GM23338 (cell line): ENCODE measurements at regions not wholly inside any gene's neighbourhood (a gene's known extent, or its start where the extent isn't known, plus 50 kb on each side); places are given as distances from the start of the nearest gene placed in this dataset.

Experiments used
- ATAC-seq: fragments of 200-7000 bp; cut with Tn5 transposase; 3 replicates; pipeline ENCODE4 v1.9.1; 2020
- DNase-seq: peaks from one replicate; pipeline ENCODE4 v3.0.0-alpha.2; 2015; ENCODE audit warnings: low spot score
- H2AFZ ChIP-seq: fragments of 200-600 bp; sonication (generic); 2 replicates; pipeline ENCODE4 v1.8.0; 2016; ENCODE audit warnings: antibody characterized with exemption, mild to moderate bottlenecking, moderate library complexity
- H3F3A ChIP-seq: fragments of 200-600 bp; sonication (generic); replicated peaks from 2 replicates; pipeline ENCODE4 v1.8.0; 2017; ENCODE audit warnings: antibody characterized with exemption, mixed run types, low read depth
- H3K27ac ChIP-seq: fragments of 200-600 bp; sonication (generic); 2 replicates; pipeline ENCODE4 v1.6.1; 2016; ENCODE audit warnings: low read depth
- H3K27me3 ChIP-seq: fragments of 200-600 bp; sonication (generic); 2 replicates; pipeline ENCODE4 v1.8.0; 2016; ENCODE audit warnings: mild to moderate bottlenecking, mixed run types, moderate library complexity; ENCODE audit not compliant: insufficient read depth
- H3K36me3 ChIP-seq: fragments of 200-600 bp; sonication (generic); 2 replicates; pipeline ENCODE4 v1.8.0; 2016; ENCODE audit warnings: mild to moderate bottlenecking; ENCODE audit not compliant: insufficient read depth
- H3K4me1 ChIP-seq: fragments of 200-600 bp; sonication (generic); 2 replicates; pipeline ENCODE4 v1.8.0; 2016; ENCODE audit warnings: mild to moderate bottlenecking, moderate library complexity; ENCODE audit not compliant: insufficient read depth
- H3K4me2 ChIP-seq: fragments of 200-600 bp; sonication (generic); 2 replicates; pipeline ENCODE4 v1.7.1; 2017; ENCODE audit warnings: mixed run types
- H3K4me3 ChIP-seq: fragments of 200-600 bp; sonication (generic); 2 replicates; pipeline ENCODE4 v1.6.1; 2016; ENCODE audit warnings: mixed run types
- H3K79me2 ChIP-seq: fragments of 200-600 bp; sonication (generic); replicated peaks from 2 replicates; pipeline ENCODE4 v1.8.0; 2017; ENCODE audit warnings: mild to moderate bottlenecking; ENCODE audit not compliant: insufficient read depth
- H3K9me2 ChIP-seq: fragments of 200-600 bp; sonication (generic); 2 replicates; pipeline ENCODE4 v1.8.0; 2017; ENCODE audit not compliant: insufficient read depth
- H4K20me1 ChIP-seq: fragments of 200-600 bp; sonication (generic); replicated peaks from 2 replicates; pipeline ENCODE4 v1.8.0; 2017; ENCODE audit warnings: mild to moderate bottlenecking; ENCODE audit not compliant: insufficient read depth
- H3K27ac Mint-ChIP-seq: 2 replicates; pipeline ENCODE4 v1.8.0; 2020; ENCODE audit warnings: inconsistent platforms, mild to moderate bottlenecking, moderate library complexity, mixed read lengths
- H3K27me3 Mint-ChIP-seq: 3 replicates; pipeline ENCODE4 v1.8.0; 2022; ENCODE audit warnings: low read depth, mild to moderate bottlenecking, moderate library complexity, mixed read lengths, inconsistent platforms; ENCODE audit not compliant: insufficient read depth, poor library complexity
- H3K36me3 Mint-ChIP-seq: 3 replicates; pipeline ENCODE4 v1.8.0; 2021; ENCODE audit warnings: low read depth, mild to moderate bottlenecking, inconsistent platforms, moderate library complexity, mixed read lengths
- H3K4me1 Mint-ChIP-seq: 3 replicates; pipeline ENCODE4 v1.8.0; 2020; ENCODE audit warnings: mild to moderate bottlenecking, inconsistent platforms, mixed read lengths
- H3K4me3 Mint-ChIP-seq: 3 replicates; pipeline ENCODE4 v1.8.0; 2021; ENCODE audit warnings: moderate library complexity, mild to moderate bottlenecking, inconsistent platforms, mixed read lengths
- H3K9me3 Mint-ChIP-seq: 3 replicates; pipeline ENCODE4 v1.8.0; 2020; ENCODE audit warnings: moderate library complexity, mild to moderate bottlenecking, inconsistent platforms, mixed read lengths
- CTCF ChIP-seq, 2 experiments: fragments of 200-600 bp in 1 of 2; sonication (generic) in 1 of 2; conservative IDR thresholded peaks; 2 replicates each; pipeline versions ENCODE4 v1.5.1 to v1.6.1; 2016 to 2017; ENCODE audit warnings: antibody characterized with exemption in 2 of 2, low read depth in 2 of 2, mild to moderate bottlenecking in 2 of 2, moderate library complexity in 1 of 2
- ETS1 ChIP-seq: IDR thresholded peaks from 2 replicates; pipeline ENCODE4 v1.6.1; 2016; ENCODE audit warnings: antibody characterized with exemption
- EZH2 ChIP-seq: fragments of 200-600 bp; sonication (generic); IDR thresholded peaks from one replicate; pipeline ENCODE4 v1.8.0; 2017; ENCODE audit warnings: antibody characterized with exemption, mild to moderate bottlenecking, low read depth; ENCODE audit not compliant: unreplicated experiment
- EZH2phosphoT487 ChIP-seq: fragments of 200-600 bp; sonication (generic); IDR thresholded peaks from one replicate; pipeline ENCODE4 v1.8.1; 2018; ENCODE audit warnings: antibody characterized with exemption; ENCODE audit not compliant: unreplicated experiment
- JUNB ChIP-seq: IDR thresholded peaks from one replicate; pipeline ENCODE4 v1.6.1; 2016; ENCODE audit warnings: antibody characterized with exemption; ENCODE audit not compliant: unreplicated experiment
- NANOG ChIP-seq: IDR thresholded peaks from 2 replicates; pipeline ENCODE4 v1.6.1; 2016; ENCODE audit warnings: antibody characterized with exemption, borderline replicate concordance
- POLR2AphosphoS5 ChIP-seq: IDR thresholded peaks from 2 replicates; pipeline ENCODE4 v1.6.1; 2016; ENCODE audit warnings: antibody characterized with exemption, low read depth
- REST ChIP-seq: IDR thresholded peaks from one replicate; pipeline ENCODE4 v1.6.1; 2018; ENCODE audit warnings: antibody characterized with exemption; ENCODE audit not compliant: unreplicated experiment
- STAT1 ChIP-seq: IDR thresholded peaks from one replicate; pipeline ENCODE4 v1.6.1; 2016; ENCODE audit warnings: antibody characterized with exemption; ENCODE audit not compliant: unreplicated experiment
- ZNF114 ChIP-seq: fragments of 250-450 bp; sonication (Bioruptor Pico); IDR thresholded peaks from 2 replicates; pipeline ENCODE4 v1.5.0; 2020; ENCODE audit warnings: mild to moderate bottlenecking, moderate library complexity
- ZNF462 ChIP-seq: fragments of 250-450 bp; sonication (Bioruptor Pico); IDR thresholded peaks from 2 replicates; pipeline ENCODE4 v1.5.0; 2020; ENCODE audit warnings: mild to moderate bottlenecking, moderate library complexity

- Histone ChIP-seq H4K20me1 (no peaks in the 10 kb centered on the region), H3K9me2 (peaks cover 10% of the 10 kb centered on the region), H2AFZ (no peak overlapping the region), H3K36me3 (no peaks in the 10 kb centered on the region), H3K79me2 (no peaks in the 10 kb centered on the region), H3K27me3 (no peaks in the 10 kb centered on the region), H3F3A (no peaks in the 10 kb centered on the region), H3K4me1 (peaks cover 18% of the 10 kb centered on the region), H3K27ac (no peak overlapping the region), H3K4me3 (no peak overlapping the region), H3K4me2 (no peak overlapping the region)
- ATAC-seq (no peak), DNase-seq (no peak)
- Mint-ChIP-seq H3K27ac (no peak overlapping the region), H3K4me1 (peaks cover 14% of the 10 kb centered on the region), H3K27me3 (no peaks in the 10 kb centered on the region), H3K4me3 (no peak overlapping the region), H3K9me3 (peaks cover 18% of the 10 kb centered on the region), H3K36me3 (peaks cover 18% of the 10 kb centered on the region)
- TF ChIP-seq REST (no peak), EZH2 (no peak), STAT1 (no peak), ETS1 (no peak), NANOG (no peak), ZNF462 (CRISPR knock-in tag) (no peak), EZH2phosphoT487 (no peak), JUNB (no peak), POLR2AphosphoS5 (no peak), CTCF (conservative IDR thresholded peaks at IDR 0.05; ENCODE audit: low read depth in 2 of 2) (no peak), ZNF114 (CRISPR knock-in tag) (no peak)
Observed at GRCh38 chr12:42663621-42664020, 74.1 kb upstream of the PRICKLE1 start.
